AG04449 (cell line): ENCODE measurements at regions not wholly inside any gene's neighbourhood (a gene's known extent, or its start where the extent isn't known, plus 50 kb on each side); places are given as distances from the start of the nearest gene placed in this dataset.
"Not testable (repeated sequence)": the region's sequence is repeated elsewhere in the genome, so short reads cannot be mapped to it uniquely, and the experiment has no call there.

Experiments
- CTCF ChIA-PET: fragments of 350-600 bp; formaldehyde crosslinking; extraction: SDS; loops from one replicate; lab custom pipeline; 2021; ENCODE audit warnings: antibody characterized with exemption; lab: Yijun Ruan, JAX
- POLR2A ChIA-PET: fragments of 400-600, 350-600 bp; formaldehyde crosslinking; extraction: SDS; loops from one replicate; lab custom pipeline; 2020; ENCODE audit warnings: antibody characterized with exemption, inconsistent platforms; lab: Yijun Ruan, JAX
- DNase-seq: peaks from one replicate; pipeline ENCODE4 v3.0.0-alpha.2; 2010; ENCODE audit warnings: low read depth, low spot score
- H3K4me3 ChIP-seq: 2 replicates; pipeline ENCODE4 v1.5.1; 2011; ENCODE audit warnings: low read depth, mild to moderate bottlenecking, control low read depth, low read length
- CTCF ChIP-seq: IDR thresholded peaks from one replicate; pipeline ENCODE4 v1.5.1; 2011; ENCODE audit warnings: mild to moderate bottlenecking, moderate library complexity, low read length, control low read depth, inconsistent platforms; ENCODE audit not compliant: insufficient read depth; ENCODE audit errors: missing control alignments

DNA sequence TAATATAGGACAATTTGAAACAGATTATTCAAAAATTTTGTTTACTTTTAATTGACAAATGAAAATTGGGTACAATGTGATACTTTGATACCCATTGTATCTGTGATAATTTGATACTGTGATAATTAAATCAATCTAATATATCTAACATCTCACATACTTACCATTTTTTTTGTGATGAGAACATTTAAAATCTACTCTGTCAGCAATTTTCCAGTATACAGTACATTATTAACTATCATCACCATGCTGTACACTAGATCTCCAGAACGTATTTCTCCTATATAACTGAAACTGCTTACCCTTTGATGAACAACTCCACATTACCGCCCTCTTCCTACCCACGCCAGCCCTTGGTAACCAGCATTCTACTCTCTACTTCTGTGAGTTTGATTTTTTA is 139.7 kb upstream of the TFPI start:
- CTCF ChIA-PET: no interaction called here
- H3K4me3 ChIP-seq: no peak overlapping the region
- POLR2A ChIA-PET: no interaction called here
- no peak for TF ChIP-seq CTCF
- no peak for DNase-seq

DNA sequence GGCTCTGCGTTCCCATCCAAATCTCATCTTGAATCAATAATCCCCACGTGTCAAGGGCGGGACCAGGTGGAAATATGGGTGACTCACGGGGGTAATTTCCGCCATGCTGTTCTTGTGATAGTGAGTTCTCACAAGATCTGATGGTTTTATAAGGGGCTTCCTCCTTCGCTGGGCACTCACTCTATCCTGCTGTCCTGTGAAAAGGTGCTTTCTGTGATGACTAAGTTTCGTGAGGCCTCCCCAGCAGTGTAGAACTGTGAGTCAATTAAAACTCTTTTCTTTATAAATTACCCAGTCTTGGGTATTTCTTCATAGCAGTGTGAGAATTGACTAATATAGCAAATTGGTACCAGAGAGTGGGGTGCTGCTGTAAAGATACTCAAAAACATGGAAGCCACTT is 142.4 kb upstream of the TFPI start:
- H3K4me3 ChIP-seq, CTCF ChIA-PET, POLR2A ChIA-PET, DNase-seq: not testable (repeated sequence)

GRCh38 chr2:187698374-187699110 is 144.3 kb upstream of the TFPI start:
- DNase-seq: no peak
- POLR2A ChIA-PET: no interaction called here
- no peak overlapping the region for H3K4me3 ChIP-seq
- TF ChIP-seq CTCF: no peak
- CTCF ChIA-PET: no interaction called here

- POLR2A ChIA-PET: no interaction called here
- no peak for DNase-seq
- CTCF ChIA-PET: no interaction called here
- no peak for TF ChIP-seq CTCF
- H3K4me3 ChIP-seq: no peak overlapping the region
Observed at GRCh38 chr2:187702157-187702556, 147.9 kb upstream of the TFPI start.

DNA sequence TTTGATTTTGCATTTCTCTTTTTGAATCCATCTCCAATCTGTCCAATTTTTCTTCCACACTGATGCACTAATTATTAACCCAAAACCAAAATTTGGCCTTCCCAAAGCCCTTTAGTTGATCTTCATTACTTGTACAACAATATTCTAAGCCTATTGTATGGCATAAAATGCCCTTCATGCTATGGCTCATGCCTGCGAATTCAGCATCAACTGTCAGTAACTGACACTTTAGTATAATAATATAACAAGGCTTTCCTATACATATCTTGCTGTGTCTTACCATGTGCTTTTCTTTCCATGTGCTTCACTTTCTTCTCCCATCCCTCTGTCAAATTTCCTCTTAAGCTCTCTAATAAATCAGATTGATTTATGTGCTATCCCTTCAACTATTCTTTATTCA is 154.0 kb upstream of the TFPI start:
- DNase-seq: no peak
- ChIA-PET CTCF (no interaction called here), POLR2A (no interaction called here)
- H3K4me3 ChIP-seq: no peak overlapping the region
- TF ChIP-seq CTCF: no peak

DNA sequence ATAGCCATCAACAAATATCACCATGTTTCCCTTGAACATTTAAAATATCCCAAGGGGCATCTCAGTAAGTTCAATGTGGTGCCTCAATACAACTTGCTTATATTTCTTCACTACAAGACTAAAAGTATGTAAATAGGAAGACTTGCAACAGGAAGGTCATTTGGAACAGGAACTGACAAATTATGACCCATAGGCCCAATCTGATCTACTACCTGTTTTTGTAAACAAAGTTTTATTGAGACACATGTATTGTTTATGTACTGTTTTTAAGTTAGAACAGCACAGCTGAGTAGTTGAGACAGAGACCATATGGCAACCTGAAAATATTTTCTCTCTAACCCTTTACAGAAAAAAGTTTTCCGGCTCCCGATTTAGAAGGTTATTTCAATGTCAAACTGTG is 154.8 kb upstream of the TFPI start:
- TF ChIP-seq CTCF: no peak
- no peak for DNase-seq
- ChIA-PET POLR2A (no interaction called here), CTCF (no interaction called here)
- no peak overlapping the region for H3K4me3 ChIP-seq
